Middle frontal gyrus (tissue), 1 donor: ENCODE measurements at regions not wholly inside any gene's neighbourhood (a gene's known extent, or its start where the extent isn't known, plus 50 kb on each side); places are given as distances from the start of the nearest gene placed in this dataset.

Experiments
- DNase-seq: peaks from one replicate; pipeline ENCODE4 v3.0.0-alpha.2; 2015; ENCODE audit warnings: low spot score; ENCODE audit errors: extremely low spot score

GRCh38 chr6:148271711-148272439, 70.8 kb upstream of the SASH1 start:
- DNase-seq: no peak

- DNase-seq: no peak
These were observed 70.0 kb upstream of the SASH1 start for GRCh38 chr6:148272597-148272996.

GRCh38 chr6:148273962-148274752, 68.5 kb upstream of the SASH1 start:
- DNase-seq: no peak

GRCh38 chr6:148274809-148275208, 67.8 kb upstream of the SASH1 start:
- no peak for DNase-seq

- DNase-seq: no peak
These were observed 57.4 kb upstream of the SASH1 start for GRCh38 chr6:148285205-148285604.

- DNase-seq: no peak
These were observed 56.1 kb upstream of the SASH1 start for GRCh38 chr6:148286563-148286962.

- DNase-seq: no peak
These were observed 54.9 kb upstream of the SASH1 start for GRCh38 chr6:148287623-148288333.

GRCh38 chr6:148288541-148288940, 54.1 kb upstream of the SASH1 start:
- no peak for DNase-seq

- no peak for DNase-seq
These were observed 53.5 kb upstream of the SASH1 start for GRCh38 chr6:148289153-148289552.

- DNase-seq: no peak
These were observed 50.8 kb upstream of the SASH1 start for GRCh38 chr6:148291876-148292275.
